Parathyroid adenoma (tissue), 2 donors: ENCODE measurements at regions not wholly inside any gene's neighbourhood (a gene's known extent, or its start where the extent isn't known, plus 50 kb on each side); places are given as distances from the start of the nearest gene placed in this dataset.

Source experiments
- H2AFZ ChIP-seq: fragments of 300-600 bp; sonication (generic); one replicate; pipeline ENCODE4 v1.7.0; 2017; ENCODE audit warnings: antibody characterized with exemption, mild to moderate bottlenecking
- H3K27ac ChIP-seq: fragments of 300-600 bp; sonication (generic); one replicate; pipeline ENCODE4 v1.7.0; 2017
- H3K27me3 ChIP-seq: fragments of 300-600 bp; sonication (generic); one replicate; pipeline ENCODE4 v1.7.0; 2017; ENCODE audit warnings: low read length; ENCODE audit not compliant: control insufficient read depth, insufficient read depth
- H3K36me3 ChIP-seq: fragments of 300-600 bp; sonication (generic); one replicate; pipeline ENCODE4 v1.7.0; 2017; ENCODE audit warnings: low read length; ENCODE audit not compliant: control insufficient read depth, insufficient read depth
- H3K4me1 ChIP-seq: fragments of 300-600 bp; sonication (generic); one replicate; pipeline ENCODE4 v1.7.0; 2017; ENCODE audit warnings: control low read depth
- H3K4me2 ChIP-seq: fragments of 300-600 bp; sonication (generic); one replicate; pipeline ENCODE4 v1.7.0; 2017; ENCODE audit warnings: low read length
- H3K4me3 ChIP-seq: fragments of 300-600 bp; sonication (generic); one replicate; pipeline ENCODE4 v1.7.0; 2017; ENCODE audit warnings: low read depth, low read length
- H3K79me2 ChIP-seq: fragments of 300-600 bp; sonication (generic); one replicate; pipeline ENCODE4 v1.7.0; 2017; ENCODE audit warnings: control low read depth
- H3K9ac ChIP-seq: fragments of 300-600 bp; sonication (generic); one replicate; pipeline ENCODE4 v1.7.0; 2017; ENCODE audit warnings: mild to moderate bottlenecking
- H3K9me3 ChIP-seq: fragments of 300-600 bp; sonication (generic); one replicate; pipeline ENCODE4 v1.7.0; 2017; ENCODE audit warnings: low read length; ENCODE audit not compliant: control insufficient read depth
- CTCF ChIP-seq: fragments of 300-600 bp; sonication (generic); IDR thresholded peaks from one replicate; pipeline ENCODE4 v1.7.0; 2017; ENCODE audit warnings: antibody characterized with exemption, mild to moderate bottlenecking
- donor health status: primary hyperparathyroidism.

- no peak for TF ChIP-seq CTCF
- no peak overlapping the region for H3K4me2 ChIP-seq
- H3K27ac ChIP-seq, result no peak overlapping the region
- H3K4me3 ChIP-seq, result no peak overlapping the region
- H3K36me3 ChIP-seq, result no peaks in the 10 kb centered on the region
- H3K4me1 ChIP-seq, result no peaks in the 10 kb centered on the region
- no peak overlapping the region for H2AFZ ChIP-seq
- no peaks in the 10 kb centered on the region for H3K79me2 ChIP-seq
- no peaks in the 10 kb centered on the region for H3K27me3 ChIP-seq
- H3K9me3 ChIP-seq, result no peaks in the 10 kb centered on the region
- no peak overlapping the region for H3K9ac ChIP-seq
Measured at GRCh38 chr19:31604493-31605040, 255.3 kb upstream of the TSHZ3 start.

- H3K4me3 ChIP-seq, result no peak overlapping the region
- no peak for TF ChIP-seq CTCF
- no peaks in the 10 kb centered on the region for H3K9me3 ChIP-seq
- H3K4me2 ChIP-seq, result no peak overlapping the region
- no peak overlapping the region for H3K27ac ChIP-seq
- H3K79me2 ChIP-seq, result no peaks in the 10 kb centered on the region
- no peaks in the 10 kb centered on the region for H3K4me1 ChIP-seq
- no peak overlapping the region for H3K9ac ChIP-seq
- no peak overlapping the region for H2AFZ ChIP-seq
- no peaks in the 10 kb centered on the region for H3K27me3 ChIP-seq
- no peaks in the 10 kb centered on the region for H3K36me3 ChIP-seq
Measured at GRCh38 chr19:31610018-31610417, 260.8 kb upstream of the TSHZ3 start.

GRCh38 chr19:31611046-31611877 is 262.0 kb upstream of the TSHZ3 start:
- Histone ChIP-seq H3K4me3 (no peak overlapping the region), H3K4me2 (no peak overlapping the region), H2AFZ (no peak overlapping the region), H3K79me2 (no peaks in the 10 kb centered on the region), H3K9me3 (no peaks in the 10 kb centered on the region), H3K27me3 (no peaks in the 10 kb centered on the region), H3K4me1 (no peaks in the 10 kb centered on the region), H3K36me3 (no peaks in the 10 kb centered on the region), H3K27ac (no peak overlapping the region), H3K9ac (no peak overlapping the region)
- no peak for TF ChIP-seq CTCF

GRCh38 chr19:31612873-31613272 is 263.6 kb upstream of the TSHZ3 start:
- H3K9me3 ChIP-seq, result no peaks in the 10 kb centered on the region
- H3K4me3 ChIP-seq, result no peak overlapping the region
- TF ChIP-seq CTCF, result no peak
- no peaks in the 10 kb centered on the region for H3K27me3 ChIP-seq
- H3K4me1 ChIP-seq, result no peaks in the 10 kb centered on the region
- H3K27ac ChIP-seq, result no peak overlapping the region
- H3K4me2 ChIP-seq, result no peak overlapping the region
- no peaks in the 10 kb centered on the region for H3K79me2 ChIP-seq
- H3K36me3 ChIP-seq, result no peaks in the 10 kb centered on the region
- H3K9ac ChIP-seq, result no peak overlapping the region
- H2AFZ ChIP-seq, result no peak overlapping the region
